ENCODE measurements at regions not wholly inside any gene's neighbourhood (a gene's known extent, or its start where the extent isn't known, plus 50 kb on each side); places are given as distances from the start of the nearest gene placed in this dataset.

GRCh38 chr2:14550658-14551057 is 81.9 kb upstream of the LRATD1 start:
- no peak overlapping the region for H3K4me3 ChIP-seq (ENCODE audit: low read depth, low read length)
- no peaks in the 10 kb centered on the region for H3K4me1 ChIP-seq (ENCODE audit: control insufficient read depth, insufficient read depth, low read length)
- TF ChIP-seq ZBTB7A (tag by site-specific recombination; IDR thresholded peaks at IDR 0.05; ENCODE audit: low read depth) (no peak), ZSCAN16 (tag by site-specific recombination; IDR thresholded peaks at IDR 0.05) (no peak), ZBTB48 (tag by site-specific recombination; IDR thresholded peaks at IDR 0.05) (no peak), SP3 (tag by site-specific recombination; IDR thresholded peaks at IDR 0.05) (no peak), ZBTB20 (tag by site-specific recombination; IDR thresholded peaks at IDR 0.05) (no peak), ZNF10 (tag by site-specific recombination; IDR thresholded peaks at IDR 0.05) (no peak), ZNF398 (tag by site-specific recombination; IDR thresholded peaks at IDR 0.05) (no peak)
- no peaks in the 10 kb centered on the region for H3K9me3 ChIP-seq (ENCODE audit: control insufficient read depth, insufficient read depth, low read depth, low read length)
- no peaks in the 10 kb centered on the region for H3K36me3 ChIP-seq (ENCODE audit: control insufficient read depth in 2 of 2, insufficient read depth in 1 of 2, low read length in 2 of 2)
- ChIA-PET POLR2A (no interaction called here), CTCF (no interaction called here)
- no peak overlapping the region for H3K27ac ChIP-seq (ENCODE audit: extremely low read depth, low read depth, low read length)

- Histone ChIP-seq H3K27ac (ENCODE audit: extremely low read depth, low read depth, low read length) (no peak overlapping the region), H3K9me3 (ENCODE audit: control insufficient read depth, insufficient read depth, low read depth, low read length) (no peaks in the 10 kb centered on the region), H3K36me3 (ENCODE audit: control insufficient read depth in 2 of 2, insufficient read depth in 1 of 2, low read length in 2 of 2) (no peaks in the 10 kb centered on the region), H3K4me3 (ENCODE audit: low read depth, low read length) (no peak overlapping the region), H3K4me1 (ENCODE audit: control insufficient read depth, insufficient read depth, low read length) (no peaks in the 10 kb centered on the region)
- POLR2A ChIA-PET = no interaction called here
- no peak for TF ChIP-seq HOXD13 (CRISPR knock-in tag; IDR thresholded peaks at IDR 0.05; ENCODE audit: borderline replicate concordance)
- CTCF ChIA-PET = no interaction called here
Observed at GRCh38 chr2:14551069-14551468, 81.4 kb upstream of the LRATD1 start.

GRCh38 chr2:14552286-14552685 is 80.2 kb upstream of the LRATD1 start:
- POLR2A ChIA-PET = no interaction called here
- Histone ChIP-seq H3K4me3 (ENCODE audit: low read depth, low read length) (no peak overlapping the region), H3K4me1 (ENCODE audit: control insufficient read depth, insufficient read depth, low read length) (no peaks in the 10 kb centered on the region), H3K27ac (ENCODE audit: extremely low read depth, low read depth, low read length) (no peak overlapping the region), H3K9me3 (ENCODE audit: control insufficient read depth, insufficient read depth, low read depth, low read length) (no peaks in the 10 kb centered on the region), H3K36me3 (ENCODE audit: control insufficient read depth in 2 of 2, insufficient read depth in 1 of 2, low read length in 2 of 2) (no peaks in the 10 kb centered on the region)
- TF ChIP-seq ZSCAN23 (tag by site-specific recombination; IDR thresholded peaks at IDR 0.05) (no peak), ZNF341 (tag by site-specific recombination; IDR thresholded peaks at IDR 0.05; ENCODE audit: low read depth) (no peak), MZF1 (tag by site-specific recombination; IDR thresholded peaks at IDR 0.05; ENCODE audit: borderline replicate concordance) (no peak), ZBTB8A (tag by site-specific recombination; IDR thresholded peaks at IDR 0.05) (no peak), ZNF350 (tag by site-specific recombination; IDR thresholded peaks at IDR 0.05) (no peak), ZSCAN5A (tag by site-specific recombination; IDR thresholded peaks at IDR 0.05) (no peak), ZNF174 (tag by site-specific recombination; IDR thresholded peaks at IDR 0.05) (no peak), ZBTB20 (tag by site-specific recombination; IDR thresholded peaks at IDR 0.05) (no peak), BCL11A (tag by site-specific recombination; IDR thresholded peaks at IDR 0.05; ENCODE audit: low read depth) (no peak), ZNF837 (tag by site-specific recombination; IDR thresholded peaks at IDR 0.05) (no peak), ZNF24 (tag by site-specific recombination; IDR thresholded peaks at IDR 0.05) (no peak), PRDM1 (tag by site-specific recombination; IDR thresholded peaks at IDR 0.05) (no peak), ZNF549 (tag by site-specific recombination; IDR thresholded peaks at IDR 0.05) (no peak), ZNF274 (IDR thresholded peaks at IDR 0.05; ENCODE audit: low read length) (no peak), ZNF274 (tag by site-specific recombination; IDR thresholded peaks at IDR 0.05; ENCODE audit: borderline replicate concordance) (no peak), ZNF146 (tag by site-specific recombination; IDR thresholded peaks at IDR 0.05) (no peak), ZIC2 (tag by site-specific recombination; IDR thresholded peaks at IDR 0.05) (no peak), ZBTB7A (tag by site-specific recombination; IDR thresholded peaks at IDR 0.05; ENCODE audit: low read depth) (no peak), ZNF658 (tag by site-specific recombination; IDR thresholded peaks at IDR 0.05) (no peak), ZFP69B (tag by site-specific recombination; IDR thresholded peaks at IDR 0.05) (no peak)
- CTCF ChIA-PET = no interaction called here
